ENCODE measurements at regions not wholly inside any gene's neighbourhood (a gene's known extent, or its start where the extent isn't known, plus 50 kb on each side); places are given as distances from the start of the nearest gene placed in this dataset.

DNA sequence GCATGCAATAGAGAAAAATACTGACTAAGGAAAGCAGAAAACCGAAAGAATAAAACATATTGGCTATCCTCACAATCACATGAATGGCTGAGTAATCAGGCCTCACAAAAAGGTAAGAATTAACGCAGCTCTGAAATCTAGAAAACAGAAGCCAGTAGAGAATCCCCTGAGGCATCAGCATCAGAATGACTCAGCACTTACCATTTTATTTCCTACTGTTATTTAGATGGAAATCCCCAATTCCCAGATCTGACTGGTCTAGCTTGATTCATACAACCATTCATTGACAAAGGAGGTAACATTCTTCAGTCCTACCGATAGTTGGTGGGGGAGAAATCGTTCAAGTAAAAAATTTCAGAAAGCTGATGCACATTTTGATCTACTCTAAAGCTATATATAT lies 1408.4 kb upstream of the WWC1 start:
- TF ChIP-seq OSR1 (CRISPR knock-in tag; IDR thresholded peaks at IDR 0.05) (no peak), GLIS3 (CRISPR knock-in tag; IDR thresholded peaks at IDR 0.05) (no peak), BACH2 (CRISPR knock-in tag; IDR thresholded peaks at IDR 0.05; ENCODE audit: borderline replicate concordance) (no peak)
- TF ChIP-seq, protein P1, sequence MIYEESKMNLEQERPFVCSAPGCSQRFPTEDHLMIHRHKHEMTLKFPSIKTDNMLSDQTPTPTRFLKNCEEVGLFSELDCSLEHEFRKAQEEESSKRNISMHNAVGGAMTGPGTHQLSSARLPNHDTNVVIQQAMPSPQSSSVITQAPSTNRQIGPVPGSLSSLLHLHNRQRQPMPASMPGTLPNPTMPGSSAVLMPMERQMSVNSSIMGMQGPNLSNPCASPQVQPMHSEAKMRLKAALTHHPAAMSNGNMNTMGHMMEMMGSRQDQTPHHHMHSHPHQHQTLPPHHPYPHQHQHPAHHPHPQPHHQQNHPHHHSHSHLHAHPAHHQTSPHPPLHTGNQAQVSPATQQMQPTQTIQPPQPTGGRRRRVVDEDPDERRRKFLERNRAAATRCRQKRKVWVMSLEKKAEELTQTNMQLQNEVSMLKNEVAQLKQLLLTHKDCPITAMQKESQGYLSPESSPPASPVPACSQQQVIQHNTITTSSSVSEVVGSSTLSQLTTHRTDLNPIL (CRISPR knock-in tag; IDR thresholded peaks at IDR 0.05; ENCODE audit: low read depth), result no peak
- TF ChIP-seq, protein P2, sequence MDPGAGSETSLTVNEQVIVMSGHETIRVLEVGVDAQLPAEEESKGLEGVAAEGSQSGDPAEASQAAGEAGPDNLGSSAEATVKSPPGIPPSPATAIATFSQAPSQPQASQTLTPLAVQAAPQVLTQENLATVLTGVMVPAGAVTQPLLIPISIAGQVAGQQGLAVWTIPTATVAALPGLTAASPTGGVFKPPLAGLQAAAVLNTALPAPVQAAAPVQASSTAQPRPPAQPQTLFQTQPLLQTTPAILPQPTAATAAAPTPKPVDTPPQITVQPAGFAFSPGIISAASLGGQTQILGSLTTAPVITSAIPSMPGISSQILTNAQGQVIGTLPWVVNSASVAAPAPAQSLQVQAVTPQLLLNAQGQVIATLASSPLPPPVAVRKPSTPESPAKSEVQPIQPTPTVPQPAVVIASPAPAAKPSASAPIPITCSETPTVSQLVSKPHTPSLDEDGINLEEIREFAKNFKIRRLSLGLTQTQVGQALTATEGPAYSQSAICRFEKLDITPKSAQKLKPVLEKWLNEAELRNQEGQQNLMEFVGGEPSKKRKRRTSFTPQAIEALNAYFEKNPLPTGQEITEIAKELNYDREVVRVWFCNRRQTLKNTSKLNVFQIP (CRISPR knock-in tag; IDR thresholded peaks at IDR 0.05; ENCODE audit: borderline replicate concordance, low read depth), result no peak
- ATAC-seq, result no peak

DNA sequence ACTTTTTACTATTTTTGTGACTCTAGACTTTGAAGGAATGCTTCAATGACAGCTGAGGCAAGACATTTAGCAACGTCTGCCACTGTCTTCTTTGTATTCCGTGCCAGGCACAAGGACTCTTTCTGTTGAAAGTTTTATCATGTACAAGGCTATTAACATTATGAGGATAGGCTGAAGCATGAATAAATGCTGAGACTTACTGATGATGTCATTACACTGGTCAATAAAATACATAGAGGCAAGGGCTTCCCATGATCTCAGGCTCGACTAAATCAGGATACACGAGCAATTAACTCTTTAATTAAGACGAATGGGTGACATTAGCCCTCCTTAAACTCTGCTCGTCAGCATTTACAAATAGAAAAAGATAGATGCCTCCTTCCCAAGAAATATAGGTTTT lies 1393.3 kb upstream of the WWC1 start:
- TF ChIP-seq, protein P3, sequence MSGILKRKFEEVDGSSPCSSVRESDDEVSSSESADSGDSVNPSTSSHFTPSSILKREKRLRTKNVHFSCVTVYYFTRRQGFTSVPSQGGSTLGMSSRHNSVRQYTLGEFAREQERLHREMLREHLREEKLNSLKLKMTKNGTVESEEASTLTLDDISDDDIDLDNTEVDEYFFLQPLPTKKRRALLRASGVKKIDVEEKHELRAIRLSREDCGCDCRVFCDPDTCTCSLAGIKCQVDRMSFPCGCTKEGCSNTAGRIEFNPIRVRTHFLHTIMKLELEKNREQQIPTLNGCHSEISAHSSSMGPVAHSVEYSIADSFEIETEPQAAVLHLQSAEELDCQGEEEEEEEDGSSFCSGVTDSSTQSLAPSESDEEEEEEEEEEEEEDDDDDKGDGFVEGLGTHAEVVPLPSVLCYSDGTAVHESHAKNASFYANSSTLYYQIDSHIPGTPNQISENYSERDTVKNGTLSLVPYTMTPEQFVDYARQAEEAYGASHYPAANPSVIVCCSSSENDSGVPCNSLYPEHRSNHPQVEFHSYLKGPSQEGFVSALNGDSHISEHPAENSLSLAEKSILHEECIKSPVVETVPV (CRISPR knock-in tag; IDR thresholded peaks at IDR 0.05), result no peak
- TF ChIP-seq ZNF565 (CRISPR knock-in tag; conservative IDR thresholded peaks at IDR 0.05; ENCODE audit: low read depth) (no peak), ESRRG (CRISPR knock-in tag; IDR thresholded peaks at IDR 0.05) (no peak), ZFP30 (CRISPR knock-in tag; IDR thresholded peaks at IDR 0.05) (no peak), ZNF8 (CRISPR knock-in tag; IDR thresholded peaks at IDR 0.05) (no peak), ZNF70 (CRISPR knock-in tag; IDR thresholded peaks at IDR 0.05) (no peak), TCF4 (CRISPR knock-in tag; IDR thresholded peaks at IDR 0.05; ENCODE audit: borderline replicate concordance) (no peak), TOX (CRISPR knock-in tag; IDR thresholded peaks at IDR 0.05; ENCODE audit: borderline replicate concordance) (no peak), GLIS3 (CRISPR knock-in tag; IDR thresholded peaks at IDR 0.05) (no peak)
- TF ChIP-seq, protein P2 (CRISPR knock-in tag; IDR thresholded peaks at IDR 0.05; ENCODE audit: borderline replicate concordance, low read depth), result no peak
- ATAC-seq, result no peak

DNA sequence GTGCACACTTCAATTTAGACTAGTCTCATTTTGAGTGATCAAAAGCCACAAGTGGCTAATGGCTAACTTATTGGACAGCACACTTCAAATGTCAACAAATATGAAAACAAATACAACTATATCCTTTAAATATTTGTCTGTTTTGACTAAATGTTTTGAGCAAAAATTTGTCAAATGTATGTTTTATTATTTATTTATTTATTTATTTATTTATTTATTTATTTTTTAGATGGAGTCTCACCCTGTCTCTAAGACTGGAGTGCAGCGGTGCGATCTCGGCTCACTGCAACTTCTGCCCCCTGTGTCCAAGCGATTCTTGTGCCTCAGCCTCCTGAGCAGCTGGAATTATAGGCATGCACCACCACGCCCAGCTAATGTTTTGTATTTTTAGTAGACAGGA lies 1392.1 kb upstream of the WWC1 start:
- no peak for ATAC-seq
- TF ChIP-seq OSR1 (CRISPR knock-in tag; IDR thresholded peaks at IDR 0.05), result no peak
- TF ChIP-seq TCF4 (CRISPR knock-in tag; IDR thresholded peaks at IDR 0.05; ENCODE audit: borderline replicate concordance), result no peak
- no peak for TF ChIP-seq ZNF70 (CRISPR knock-in tag; IDR thresholded peaks at IDR 0.05)
- no peak for TF ChIP-seq ZFP30 (CRISPR knock-in tag; IDR thresholded peaks at IDR 0.05)

DNA sequence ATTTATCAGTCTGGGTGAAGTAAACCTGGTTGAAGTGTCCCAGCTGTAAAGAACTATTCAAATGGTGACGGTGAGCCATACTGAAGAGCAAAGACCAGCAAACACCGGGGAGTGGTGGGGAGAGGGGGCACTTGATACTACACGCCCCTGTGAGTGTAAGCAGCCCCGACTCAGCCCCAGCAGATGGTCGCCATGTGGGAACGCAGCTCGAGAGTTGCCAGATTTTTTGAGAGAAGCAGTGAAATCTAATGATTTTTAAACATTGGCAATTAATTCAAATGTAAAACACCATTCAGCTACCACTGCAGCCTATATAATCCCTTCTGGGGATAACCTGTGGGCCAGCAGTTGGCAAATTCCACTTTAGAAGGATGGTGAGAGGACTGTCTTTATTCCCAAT lies 1386.9 kb upstream of the WWC1 start:
- ATAC-seq, result no peak
- TF ChIP-seq CSDC2 (CRISPR knock-in tag; IDR thresholded peaks at IDR 0.05) (no peak), ZNF565 (CRISPR knock-in tag; conservative IDR thresholded peaks at IDR 0.05; ENCODE audit: low read depth) (no peak), GLIS3 (CRISPR knock-in tag; IDR thresholded peaks at IDR 0.05) (no peak), TCF4 (CRISPR knock-in tag; IDR thresholded peaks at IDR 0.05; ENCODE audit: borderline replicate concordance) (no peak), ARNTL (CRISPR knock-in tag; IDR thresholded peaks at IDR 0.05; ENCODE audit: borderline replicate concordance, low read depth) (no peak), SNAI2 (CRISPR knock-in tag; IDR thresholded peaks at IDR 0.05) (no peak)
- TF ChIP-seq, protein P4, sequence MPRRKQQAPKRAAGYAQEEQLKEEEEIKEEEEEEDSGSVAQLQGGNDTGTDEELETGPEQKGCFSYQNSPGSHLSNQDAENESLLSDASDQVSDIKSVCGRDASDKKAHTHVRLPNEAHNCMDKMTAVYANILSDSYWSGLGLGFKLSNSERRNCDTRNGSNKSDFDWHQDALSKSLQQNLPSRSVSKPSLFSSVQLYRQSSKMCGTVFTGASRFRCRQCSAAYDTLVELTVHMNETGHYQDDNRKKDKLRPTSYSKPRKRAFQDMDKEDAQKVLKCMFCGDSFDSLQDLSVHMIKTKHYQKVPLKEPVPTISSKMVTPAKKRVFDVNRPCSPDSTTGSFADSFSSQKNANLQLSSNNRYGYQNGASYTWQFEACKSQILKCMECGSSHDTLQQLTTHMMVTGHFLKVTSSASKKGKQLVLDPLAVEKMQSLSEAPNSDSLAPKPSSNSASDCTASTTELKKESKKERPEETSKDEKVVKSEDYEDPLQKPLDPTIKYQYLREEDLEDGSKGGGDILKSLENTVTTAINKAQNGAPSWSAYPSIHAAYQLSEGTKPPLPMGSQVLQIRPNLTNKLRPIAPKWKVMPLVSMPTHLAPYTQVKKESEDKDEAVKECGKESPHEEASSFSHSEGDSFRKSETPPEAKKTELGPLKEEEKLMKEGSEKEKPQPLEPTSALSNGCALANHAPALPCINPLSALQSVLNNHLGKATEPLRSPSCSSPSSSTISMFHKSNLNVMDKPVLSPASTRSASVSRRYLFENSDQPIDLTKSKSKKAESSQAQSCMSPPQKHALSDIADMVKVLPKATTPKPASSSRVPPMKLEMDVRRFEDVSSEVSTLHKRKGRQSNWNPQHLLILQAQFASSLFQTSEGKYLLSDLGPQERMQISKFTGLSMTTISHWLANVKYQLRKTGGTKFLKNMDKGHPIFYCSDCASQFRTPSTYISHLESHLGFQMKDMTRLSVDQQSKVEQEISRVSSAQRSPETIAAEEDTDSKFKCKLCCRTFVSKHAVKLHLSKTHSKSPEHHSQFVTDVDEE (CRISPR knock-in tag; IDR thresholded peaks at IDR 0.05), result no peak

All from SK-N-SH treated with all-trans-retinoic acid at 6 μM for 48 hours (cell line).